ENCODE measurements at regions not wholly inside any gene's neighbourhood (a gene's known extent, or its start where the extent isn't known, plus 50 kb on each side); places are given as distances from the start of the nearest gene placed in this dataset.

GRCh38 chr2:2570360-2570759, 239.3 kb upstream of the MYT1L start:
- TF ChIP-seq CTCF (IDR thresholded peaks at IDR 0.05) (no peak), EP300 (IDR thresholded peaks at IDR 0.05) (no peak), POLR2A (IDR thresholded peaks at IDR 0.05) (no peak), POLR2AphosphoS5 (IDR thresholded peaks at IDR 0.05) (no peak)

All from sigmoid colon (tissue), 4 donors.